HG02840 (cell line): ENCODE measurements at regions not wholly inside any gene's neighbourhood (a gene's known extent, or its start where the extent isn't known, plus 50 kb on each side); places are given as distances from the start of the nearest gene placed in this dataset.
"Not testable (repeated sequence)": the region's sequence is repeated elsewhere in the genome, so short reads cannot be mapped to it uniquely, and the experiment has no call there.

ENCODE experiments used
- ATAC-seq: cut with Tn5 transposase; IDR thresholded peaks from one replicate; pipeline ENCODE4 v1.9.1; 2021; ENCODE audit warnings: mild to moderate bottlenecking, moderate library complexity, moderate number of reproducible peaks; ENCODE audit not compliant: unreplicated experiment, low FRiP score

DNA sequence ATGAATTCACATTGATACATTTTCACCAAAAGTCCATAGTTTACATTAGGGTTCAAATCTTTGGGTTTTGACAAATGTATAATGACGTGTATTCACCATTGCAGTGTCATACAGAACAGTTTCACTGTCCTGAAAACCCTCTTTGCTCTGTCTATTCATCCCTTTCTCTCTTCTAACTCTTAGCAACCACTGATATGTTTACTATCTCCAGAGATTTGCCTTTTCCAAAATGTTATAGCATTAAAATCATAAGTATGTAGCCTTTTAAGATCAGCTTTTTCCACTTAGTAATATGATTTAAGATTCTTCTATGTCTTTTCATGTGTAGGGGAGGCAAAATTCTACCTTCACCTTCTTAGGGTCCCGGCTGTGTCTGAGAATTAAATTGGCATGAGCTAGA, 203.8 kb downstream of the TPRG1 start:
- no peak for ATAC-seq

DNA sequence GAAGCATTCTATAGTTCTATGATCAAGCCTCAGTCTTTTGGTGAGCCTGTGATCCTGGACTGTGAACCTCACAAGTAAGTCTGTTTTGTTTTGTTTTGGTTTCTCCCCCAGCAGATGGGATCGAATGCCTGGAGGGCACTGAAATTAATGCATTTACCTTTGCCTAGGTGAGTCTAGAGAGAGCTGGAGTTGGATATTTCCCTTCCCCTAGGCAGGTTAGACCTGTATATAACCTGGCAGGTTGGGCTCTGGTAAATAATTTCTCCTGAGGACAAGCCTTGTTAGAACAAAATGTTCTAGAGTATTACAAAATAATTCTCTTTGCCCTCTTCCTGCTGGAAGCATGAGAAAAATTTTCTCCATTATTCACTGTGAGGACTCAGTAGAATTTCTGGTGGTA, 211.9 kb downstream of the TPRG1 start:
- no peak for ATAC-seq

DNA sequence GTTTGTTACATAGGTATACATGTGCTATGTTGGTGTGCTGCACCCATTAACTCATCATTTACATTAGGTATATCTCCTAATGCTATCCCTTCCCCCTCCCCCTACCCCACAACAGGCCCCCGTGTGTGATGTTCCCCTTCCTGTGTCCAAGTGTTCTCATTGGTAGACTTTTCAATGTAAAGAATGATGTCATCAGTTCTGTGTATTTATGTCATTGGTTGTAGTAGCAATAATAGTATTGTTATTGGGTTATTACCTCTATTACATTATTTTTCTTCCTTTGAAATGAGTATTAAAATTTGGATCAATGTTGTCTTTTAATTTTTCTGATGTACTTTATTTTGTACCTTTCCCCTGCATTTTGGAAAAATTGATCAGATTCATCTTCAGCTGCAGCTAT, 214.1 kb downstream of the TPRG1 start:
- not testable (repeated sequence) for ATAC-seq

DNA sequence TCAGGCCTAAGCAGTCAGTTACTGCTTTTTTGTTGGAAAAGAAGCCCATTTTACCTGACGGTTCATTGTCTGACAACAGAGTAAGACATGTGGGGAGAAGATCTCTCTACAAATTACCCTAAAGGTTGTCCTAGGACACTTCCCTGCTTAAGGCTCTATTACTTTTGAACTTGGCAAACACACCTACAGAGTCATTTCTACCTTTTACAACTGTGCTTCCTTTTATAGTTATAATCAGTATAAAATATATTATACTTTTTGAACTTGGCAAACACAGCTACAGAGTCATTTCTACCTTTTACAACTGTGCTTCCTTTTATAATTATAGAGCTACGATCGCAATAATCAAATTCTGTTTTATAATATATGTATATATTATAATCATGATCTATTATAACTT, 215.0 kb downstream of the TPRG1 start:
- no peak for ATAC-seq

DNA sequence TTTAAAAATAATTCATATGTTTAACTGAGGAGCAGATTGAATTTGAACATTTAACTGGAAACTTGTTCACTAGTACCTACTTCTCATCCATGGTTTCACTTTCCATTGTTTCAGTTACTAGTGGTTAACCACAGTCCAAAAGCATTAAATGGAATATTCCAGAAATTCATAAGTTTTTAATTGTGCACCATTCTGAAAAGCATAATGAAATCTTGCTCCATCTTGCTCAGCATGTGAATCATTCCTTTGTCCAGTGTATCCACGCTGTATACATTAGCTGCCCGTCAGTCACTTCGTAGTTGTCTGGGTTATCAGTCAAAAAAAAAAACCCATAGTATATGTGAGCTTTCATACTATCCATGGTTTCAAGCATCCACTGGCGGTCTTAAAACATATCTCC, 217.6 kb downstream of the TPRG1 start:
- no peak for ATAC-seq

DNA sequence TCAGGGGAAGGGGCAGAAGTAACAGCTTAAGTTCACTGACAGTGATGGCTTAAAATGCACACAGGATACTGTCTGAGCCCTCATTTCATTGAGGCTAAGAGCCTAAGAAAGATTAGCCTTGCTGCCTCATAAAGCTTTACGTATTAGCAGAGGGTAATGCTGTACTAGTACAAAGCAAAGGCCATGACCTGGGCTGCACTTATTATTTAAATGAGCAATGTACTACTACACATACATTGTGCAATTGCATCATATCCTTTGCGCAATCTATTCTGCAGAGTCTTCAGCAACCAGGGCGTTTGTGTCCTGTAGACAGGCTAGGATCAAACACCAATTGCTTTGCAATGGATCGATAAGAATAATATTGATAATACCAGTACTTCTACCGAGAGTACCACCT, 221.8 kb downstream of the TPRG1 start:
- no peak for ATAC-seq

DNA sequence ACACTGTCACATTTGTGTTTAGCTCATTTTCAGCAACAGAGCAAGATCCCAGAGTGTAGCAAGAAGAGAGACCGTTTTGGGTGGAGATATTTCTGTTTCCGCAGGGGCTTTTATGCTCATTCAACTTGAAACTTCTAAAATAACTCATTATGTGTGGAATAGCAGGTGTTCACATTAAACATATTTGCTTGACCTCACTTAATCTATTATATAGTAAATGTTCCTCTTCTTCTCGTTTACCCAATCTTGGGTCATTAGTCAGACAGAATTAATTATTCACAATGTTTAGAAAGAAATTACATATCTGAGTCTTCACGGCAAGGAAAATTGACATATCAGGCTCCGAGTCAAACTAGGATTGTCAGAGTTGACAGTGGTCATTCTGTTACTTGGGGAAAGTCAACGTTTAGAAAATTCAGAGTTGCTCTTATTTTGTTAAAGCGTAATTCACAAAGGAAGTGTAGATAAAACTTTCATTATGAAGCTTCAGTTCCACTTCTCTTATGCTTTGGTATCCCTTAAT, 222.9 kb downstream of the TPRG1 start:
- peak; percentile 84 for ATAC-seq

DNA sequence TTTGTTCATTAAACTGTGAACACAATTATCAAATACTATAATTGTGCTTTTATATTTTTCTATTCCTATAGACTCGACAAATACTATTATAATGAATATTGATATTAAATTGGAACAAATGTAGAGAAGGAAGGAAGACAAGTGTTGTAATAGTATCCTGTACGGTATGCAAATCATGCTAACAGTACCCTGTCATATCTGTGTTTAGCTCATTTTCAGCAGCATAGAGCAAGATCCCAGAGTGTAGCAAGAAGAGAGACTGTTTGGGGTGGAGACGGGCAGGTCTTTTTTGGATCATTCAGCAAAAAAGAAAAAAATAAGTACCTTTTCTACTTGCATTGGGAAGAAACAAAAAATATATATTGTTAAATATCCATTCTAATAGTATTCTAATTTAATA, 224.1 kb downstream of the TPRG1 start:
- ATAC-seq = no peak

DNA sequence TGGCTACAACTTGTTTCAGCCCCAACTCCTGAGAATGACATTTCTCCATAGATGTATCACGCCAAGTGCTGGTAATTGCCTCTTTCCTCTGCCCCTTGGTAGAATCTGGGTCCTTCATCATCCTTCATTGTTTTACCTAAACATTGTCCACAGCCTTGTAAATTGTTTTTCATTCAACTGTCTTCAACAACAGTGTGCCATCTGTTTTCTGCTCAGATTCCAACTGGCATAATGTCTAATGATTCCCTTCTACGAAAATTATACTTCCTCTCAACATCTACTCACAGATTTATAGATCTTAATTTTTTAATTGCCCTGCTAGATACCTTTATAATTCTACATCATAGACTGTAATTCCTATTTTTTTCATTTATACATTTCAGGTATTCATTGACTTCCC, 226.9 kb downstream of the TPRG1 start:
- no peak for ATAC-seq

DNA sequence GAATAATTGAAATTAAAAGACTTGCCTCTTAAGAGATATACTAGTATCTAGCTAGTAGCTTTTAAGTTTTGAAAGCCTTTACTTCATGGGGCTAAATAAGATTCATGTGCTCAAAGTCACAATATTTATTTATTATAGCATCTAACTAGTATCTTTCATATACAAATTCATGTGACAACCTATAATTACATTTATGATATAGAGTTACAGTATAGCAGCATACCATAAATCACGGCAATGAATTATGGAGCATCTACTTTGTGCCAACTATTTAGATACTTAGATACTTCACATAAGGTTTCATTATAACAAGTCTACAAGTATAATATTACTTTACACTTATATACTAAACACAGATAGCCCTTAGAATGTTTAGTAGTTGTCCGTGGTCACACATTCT, 229.4 kb downstream of the TPRG1 start:
- ATAC-seq = no peak

DNA sequence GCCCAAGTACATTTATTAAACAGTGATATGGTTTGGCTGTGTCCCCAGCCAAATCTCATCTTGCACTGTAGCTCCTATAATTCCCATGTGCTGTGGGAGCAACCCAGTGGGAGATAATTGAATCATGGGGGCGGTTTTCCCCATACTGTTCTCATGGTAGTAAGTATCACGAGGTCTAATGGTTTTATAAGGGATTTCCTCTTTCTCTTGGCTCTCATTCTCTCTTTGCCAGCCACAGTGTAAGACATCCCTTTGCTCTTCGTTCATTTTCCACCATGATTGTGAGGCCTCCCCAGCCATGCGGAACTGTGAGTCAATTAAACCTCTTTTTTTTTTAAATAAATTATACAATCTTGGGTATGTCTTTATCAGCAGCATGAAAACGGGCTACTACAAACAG, 228.0 kb upstream of the TP63 start:
- ATAC-seq = no peak

DNA sequence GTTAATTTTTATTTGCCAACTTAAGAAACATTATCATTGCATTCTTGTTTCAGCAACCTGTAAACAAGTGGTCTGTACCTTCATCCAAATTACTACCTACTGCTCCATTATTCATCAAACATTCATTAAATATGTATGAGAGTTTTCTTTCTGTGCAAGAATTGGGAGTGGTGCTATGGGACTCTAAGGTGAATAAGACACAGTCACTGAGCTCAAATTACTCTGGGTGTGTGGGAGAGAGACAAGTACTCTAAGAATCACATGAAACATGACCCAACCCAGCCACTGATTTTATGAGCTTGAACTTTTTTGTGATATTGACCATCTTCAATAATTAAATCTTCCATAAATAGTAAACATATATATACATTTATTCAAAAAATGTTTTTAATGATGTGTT, 227.2 kb upstream of the TP63 start:
- no peak for ATAC-seq

DNA sequence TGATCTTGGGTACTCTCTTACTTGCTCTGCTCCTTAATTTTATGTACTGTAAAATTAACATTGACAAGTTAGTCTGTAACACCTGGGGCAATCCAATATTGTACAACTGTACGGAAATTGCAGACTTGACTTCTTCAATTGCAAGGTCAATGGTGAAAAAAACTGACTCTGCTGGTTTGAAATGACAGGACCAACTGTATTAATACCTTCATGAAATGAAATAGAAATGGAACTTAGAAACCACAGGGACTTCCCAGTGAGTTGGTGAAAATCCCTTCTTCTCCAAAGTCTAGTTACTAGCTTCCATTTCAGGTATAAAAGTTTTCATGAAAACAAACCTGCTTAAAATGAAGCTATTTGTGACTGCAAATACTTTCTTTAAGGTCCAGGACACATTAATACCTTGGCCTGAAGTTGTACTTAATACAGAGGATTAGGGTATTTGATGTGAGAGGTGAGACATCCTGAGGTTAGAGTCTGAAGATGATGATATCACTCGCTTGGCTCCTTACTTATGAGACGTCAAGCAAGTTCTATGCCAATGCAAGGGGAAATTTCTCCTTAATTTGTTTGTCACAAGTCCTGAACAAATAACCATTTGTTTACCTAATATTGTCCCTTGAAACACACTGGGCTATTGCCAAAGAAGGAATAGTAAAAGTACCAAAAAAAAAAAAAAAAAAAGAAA, 226.2 kb upstream of the TP63 start:
- ATAC-seq = no peak

DNA sequence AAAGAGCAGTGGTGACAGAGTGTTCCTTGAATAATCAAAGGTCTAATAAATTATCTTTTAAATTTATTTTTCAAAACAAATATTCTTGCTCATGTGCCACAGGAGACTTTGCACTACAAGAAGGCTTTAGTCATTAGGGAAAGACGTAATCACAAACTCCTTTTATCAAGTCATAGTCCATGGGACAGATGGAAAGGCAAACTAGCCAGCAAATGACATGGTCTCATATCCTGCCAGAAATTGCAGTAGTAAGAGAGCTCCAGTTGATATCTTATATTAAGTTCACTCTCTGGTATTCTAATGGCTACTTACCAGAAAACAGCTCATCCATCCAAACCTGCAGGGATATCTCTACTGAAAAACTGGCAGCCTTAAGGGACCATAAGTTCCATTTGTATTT, 225.0 kb upstream of the TP63 start:
- no peak for ATAC-seq

DNA sequence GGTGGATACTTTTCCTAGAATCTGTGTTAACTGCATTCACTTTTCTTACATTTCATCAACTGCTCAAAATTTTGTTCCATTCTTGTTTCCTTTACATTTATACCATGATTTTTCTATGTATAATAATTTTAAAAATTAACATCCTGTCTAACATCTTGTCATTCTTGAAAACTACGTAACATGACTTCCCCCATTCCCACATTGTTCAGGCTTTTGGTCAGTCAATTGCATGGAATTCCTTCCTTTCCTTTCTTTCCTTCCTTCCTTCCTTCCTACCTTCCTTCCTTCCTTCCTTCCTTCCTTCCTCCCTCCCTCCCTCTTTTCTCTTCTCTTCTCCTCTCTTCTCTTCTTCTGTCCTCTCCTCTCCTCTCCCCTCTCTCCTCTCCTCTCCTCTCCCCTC, 220.7 kb upstream of the TP63 start:
- ATAC-seq = no peak

DNA sequence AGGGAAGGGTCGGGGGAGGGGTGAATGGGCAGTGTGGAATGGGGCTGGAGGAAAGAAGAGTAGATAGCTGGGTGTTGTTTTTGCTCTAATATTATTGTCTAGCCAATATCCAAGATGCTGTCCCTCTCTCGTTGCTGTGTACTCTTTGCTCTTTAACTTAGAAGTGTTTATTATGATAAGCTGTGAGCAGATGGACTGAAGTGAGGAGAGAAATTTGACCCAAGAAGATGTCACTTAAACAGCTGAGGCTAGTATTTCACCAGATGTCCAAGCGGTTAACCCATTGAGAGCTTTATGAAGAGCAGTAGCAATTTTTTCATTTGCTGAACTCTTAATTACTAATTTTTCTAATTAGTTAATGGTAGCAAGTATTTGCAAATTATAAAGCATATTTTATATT, 212.2 kb upstream of the TP63 start:
- ATAC-seq = no peak

DNA sequence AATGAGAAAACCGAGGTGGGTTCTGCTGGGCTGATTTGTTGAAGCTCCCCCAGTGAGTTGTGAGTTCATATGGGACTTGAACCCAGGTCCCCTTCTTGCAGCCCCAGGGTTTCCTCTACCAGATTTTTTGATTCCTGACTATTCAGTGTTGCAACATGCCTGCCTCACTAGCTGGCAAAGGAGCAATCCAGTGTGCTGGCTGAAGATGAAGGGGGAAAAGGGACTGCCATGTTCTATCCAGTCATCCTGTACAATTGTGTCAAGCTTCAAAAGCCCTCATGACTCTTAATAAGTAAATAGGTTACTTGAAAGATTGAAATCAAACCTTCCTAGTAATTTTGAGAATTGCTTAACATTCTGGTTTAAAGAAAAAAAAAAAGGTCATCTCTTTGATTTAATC, 211.5 kb upstream of the TP63 start:
- no peak for ATAC-seq

DNA sequence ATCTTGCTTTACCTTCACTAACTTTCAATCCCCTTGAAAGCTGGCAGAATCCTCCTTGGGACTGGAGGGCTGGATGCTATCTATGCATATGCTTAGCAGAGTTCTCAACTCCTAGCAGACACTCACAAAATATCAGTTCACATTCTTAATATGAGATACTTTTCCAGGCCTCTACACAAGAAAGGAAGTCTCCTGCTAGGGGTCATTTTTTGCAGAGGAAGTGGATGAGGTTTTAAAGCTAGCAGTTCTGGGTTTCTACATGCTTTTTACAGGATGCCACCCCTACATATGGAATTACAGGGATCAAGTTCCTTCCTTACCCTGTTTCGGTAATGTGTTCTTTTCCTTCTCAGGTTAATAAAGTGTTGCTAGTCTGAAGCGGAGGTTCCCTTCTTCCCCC, 206.3 kb upstream of the TP63 start:
- no peak for ATAC-seq

DNA sequence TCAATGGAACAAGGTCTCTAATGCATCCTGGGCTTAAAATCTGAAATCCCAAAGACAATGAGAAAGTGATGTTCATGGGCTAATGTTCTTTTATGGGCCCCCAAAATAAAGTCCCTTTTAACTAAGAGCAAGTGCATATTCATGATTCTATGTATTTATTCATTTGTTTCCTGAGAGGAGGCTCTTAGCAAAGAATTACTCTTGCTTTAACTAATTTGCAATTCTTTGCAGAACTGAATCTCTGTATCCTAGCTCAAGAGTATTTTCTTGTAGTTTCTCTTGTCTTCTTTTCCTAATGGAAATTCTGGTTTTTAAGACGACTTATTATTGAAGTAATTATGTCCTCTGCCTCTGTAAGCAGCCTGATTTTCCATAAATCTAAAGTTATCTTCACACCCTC, 202.2 kb upstream of the TP63 start:
- ATAC-seq = no peak

DNA sequence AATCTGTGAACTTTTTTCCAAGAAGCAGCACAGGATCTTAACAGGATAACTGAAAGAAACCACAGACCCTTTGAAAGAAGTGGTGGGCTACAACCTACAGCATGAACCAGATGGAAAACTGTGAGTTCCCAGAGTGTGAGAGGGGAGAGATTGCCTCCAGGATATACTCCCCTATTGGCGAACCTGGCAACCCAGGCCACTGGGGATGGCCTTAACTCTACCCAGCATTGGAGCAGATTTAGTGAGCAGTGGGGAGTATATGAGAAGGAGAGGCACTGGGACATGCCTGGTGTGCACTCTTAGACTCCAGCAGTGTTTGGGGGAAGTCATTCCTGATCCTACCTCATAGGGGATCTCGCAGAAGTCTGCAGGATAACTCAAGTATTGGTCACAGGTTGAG, 201.0 kb upstream of the TP63 start:
- ATAC-seq = no peak

DNA sequence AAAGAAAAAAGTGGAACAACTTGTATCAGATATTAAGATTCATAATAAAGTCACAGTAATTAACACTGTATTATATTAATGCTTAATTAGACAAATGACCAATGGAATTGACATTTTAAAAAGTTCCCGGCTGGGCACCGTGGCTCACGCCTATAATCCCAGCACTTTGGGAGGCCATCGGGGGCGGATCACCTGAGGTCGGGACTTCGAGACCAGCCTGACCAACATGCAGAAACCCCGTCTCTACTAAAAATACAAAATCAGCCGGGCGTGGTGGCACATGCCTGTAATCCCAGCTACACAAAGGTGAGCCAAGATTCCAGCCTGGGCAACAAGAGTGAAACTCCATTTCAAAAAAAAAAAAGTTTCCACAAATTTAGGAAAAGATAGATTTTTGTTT, 188.9 kb upstream of the TP63 start:
- not testable (repeated sequence) for ATAC-seq

DNA sequence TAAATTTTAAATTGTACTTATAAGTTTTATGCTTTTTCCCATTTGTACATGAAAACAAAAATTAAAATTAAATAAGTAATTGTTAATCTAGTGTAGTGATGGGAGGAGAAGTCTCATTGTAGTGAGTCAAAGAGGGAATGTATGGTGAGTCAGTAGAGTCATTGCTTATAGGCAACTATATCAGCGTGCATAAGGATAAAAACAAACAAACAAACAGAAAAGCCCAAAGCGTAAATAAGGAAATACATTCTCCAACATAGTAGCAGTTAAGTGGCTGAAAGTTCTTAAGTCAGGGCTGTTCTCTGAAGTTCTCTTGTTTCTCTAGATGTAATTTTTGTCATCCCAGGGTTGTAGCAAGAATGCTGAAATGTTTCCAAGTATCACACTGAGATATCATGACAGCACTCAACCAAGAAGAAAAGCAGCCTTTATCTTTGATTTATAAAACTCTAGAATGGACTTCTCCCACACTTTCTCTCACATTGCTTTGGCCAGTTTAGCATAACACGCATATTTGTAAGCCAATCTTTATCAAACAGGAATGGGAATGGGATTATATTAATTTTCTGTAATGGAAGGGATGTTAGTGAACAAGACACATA, 184.1 kb upstream of the TP63 start:
- ATAC-seq = no peak
